OCI-LY3 (cell line): ENCODE measurements at regions not wholly inside any gene's neighbourhood (a gene's known extent, or its start where the extent isn't known, plus 50 kb on each side); places are given as distances from the start of the nearest gene placed in this dataset.

Experiments used
- CTCF ChIP-seq: fragments of 200-600, 300-600 bp; sonication (generic); IDR thresholded peaks from 2 replicates; pipeline ENCODE4 v1.5.1; 2014; ENCODE audit warnings: antibody characterized with exemption, low read length, low read depth
- EZH2phosphoT487 ChIP-seq: fragments of 200-600 bp; shearing (Covaris generic); IDR thresholded peaks from 2 replicates; pipeline ENCODE4 v1.6.1; 2018; ENCODE audit warnings: antibody characterized with exemption, mixed run types, low read depth

- TF ChIP-seq EZH2phosphoT487 (no peak), CTCF (no peak)
Measured at GRCh38 chr21:15466329-15466728, 263.5 kb upstream of the USP25 start.
